K562 (cell line): ENCODE measurements at regions not wholly inside any gene's neighbourhood (a gene's known extent, or its start where the extent isn't known, plus 50 kb on each side); places are given as distances from the start of the nearest gene placed in this dataset.

Source experiments
- ATAC-seq: fragments of 200-7000 bp; cut with Tn5 transposase; 3 replicates; pipeline ENCODE4 v1.9.1; 2020; ENCODE audit warnings: moderate library complexity
- BruUV-seq: library from RNA; stranded (reverse); fragments of 400-500 nt; replicated peaks from 2 replicates; lab custom pipeline; 2021; lab: Mats Ljungman, UMichigan
- CTCF ChIA-PET: fragments of 300-600 bp; formaldehyde crosslinking; extraction: SDS; loops from one replicate; lab custom pipeline; 2021; ENCODE audit warnings: low intra/inter-chr PET ratio; lab: Yijun Ruan, JAX
- POLR2A ChIA-PET: fragments of 300-600, 350-650 bp; sonication (Branson Sonifier 250); formaldehyde crosslinking; extraction: SDS; loops from one replicate; lab custom pipeline; 2021; ENCODE audit warnings: antibody characterized with exemption, inconsistent platforms; lab: Yijun Ruan, JAX
- DNase-seq, 4 experiments: peaks; one replicate each; pipeline versions ENCODE4 v3.0.0 to v3.0.0-alpha.2; 2011 to 2018; ENCODE audit warnings: low spot score in 3 of 4, mixed read lengths in 3 of 4; ENCODE audit errors: extremely low read depth in 1 of 4
- FAIRE-seq: peaks from 2 replicates; lab custom pipeline; 2011; peaks lifted over from hg19 to GRCh38; lab: Jason Lieb, UNC
- H2AFZ ChIP-seq: 2 replicates; pipeline ENCODE4 v1.6.0; 2011; ENCODE audit warnings: low read depth, low read length, control low read depth, inconsistent platforms
- H3K27ac ChIP-seq: fragments of 200-600 bp; 3 replicates; pipeline ENCODE4 v1.8.0; 2011; ENCODE audit warnings: low read depth, mild to moderate bottlenecking, control low read depth, inconsistent platforms, low read length, moderate library complexity, mixed read lengths; ENCODE audit errors: extremely low read depth
- H3K27me3 ChIP-seq, 2 experiments: fragments of 300-600 bp in 1 of 2; 2 replicates in 1 of 2; 3 replicates in 1 of 2; pipeline versions ENCODE4 v1.6.0 to v1.8.0; 2011; ENCODE audit warnings: inconsistent platforms in 2 of 2, low read length in 2 of 2, mild to moderate bottlenecking in 1 of 2, mixed read lengths in 1 of 2, moderate library complexity in 1 of 2; ENCODE audit not compliant: control insufficient read depth in 2 of 2, insufficient read depth in 2 of 2
- H3K36me3 ChIP-seq: fragments of 300-600 bp; 3 replicates; pipeline ENCODE4 v1.8.0; 2011; ENCODE audit warnings: mild to moderate bottlenecking, low read length, inconsistent platforms; ENCODE audit not compliant: control insufficient read depth, insufficient read depth
- H3K4me1 ChIP-seq, 2 experiments: fragments of 200-600 bp in 1 of 2; replicated peaks in 1 of 2; 2 replicates in 1 of 2; 3 replicates in 1 of 2; pipeline versions ENCODE4 v1.5.1 to v1.8.0; 2011; ENCODE audit warnings: inconsistent platforms in 2 of 2, low read length in 2 of 2, mild to moderate bottlenecking in 1 of 2, mixed read lengths in 1 of 2, moderate library complexity in 1 of 2; ENCODE audit not compliant: control insufficient read depth in 2 of 2, insufficient read depth in 2 of 2
- H3K4me2 ChIP-seq: 2 replicates; pipeline ENCODE4 v1.6.1; 2011; ENCODE audit warnings: low read length, control low read depth, inconsistent platforms, mixed read lengths; ENCODE audit not compliant: insufficient read depth
- H3K4me3 ChIP-seq: fragments of 200-600 bp; sonication (generic), shearing (Covaris generic); 2 replicates; pipeline ENCODE4 v1.5.1; 2016; ENCODE audit warnings: control low read depth, inconsistent platforms
- H3K79me2 ChIP-seq: fragments of 200-600 bp; 3 replicates; pipeline ENCODE4 v1.8.0; 2011; ENCODE audit warnings: low read length, inconsistent platforms; ENCODE audit not compliant: control insufficient read depth, insufficient read depth
- H3K9ac ChIP-seq, 2 experiments: 2 replicates each; pipeline versions ENCODE4 v1.6.0 to v1.6.1; 2011; ENCODE audit warnings: low read depth in 2 of 2, low read length in 2 of 2, control low read depth in 1 of 2, inconsistent platforms in 1 of 2, mild to moderate bottlenecking in 1 of 2, mixed read lengths in 1 of 2; ENCODE audit not compliant: insufficient read depth in 1 of 2
- H3K9me1 ChIP-seq: one replicate; pipeline ENCODE4 v1.6.0; 2011; ENCODE audit warnings: inconsistent platforms, mild to moderate bottlenecking, low read length, moderate library complexity; ENCODE audit not compliant: control insufficient read depth, insufficient read depth
- H3K9me3 ChIP-seq: replicated peaks from 2 replicates; pipeline ENCODE4 v1.5.1; 2011; ENCODE audit warnings: low read depth, low read length, inconsistent platforms; ENCODE audit not compliant: control insufficient read depth, insufficient read depth
- H4K20me1 ChIP-seq: replicated peaks from 2 replicates; pipeline ENCODE4 v1.6.1; 2011; ENCODE audit warnings: low read length, inconsistent platforms, mixed read lengths; ENCODE audit not compliant: control insufficient read depth, insufficient read depth
- ATF4 ChIP-seq: fragments of 450-650 bp; formaldehyde crosslinking; IDR thresholded peaks from 2 replicates; pipeline ENCODE4 v1.4.0; 2022; ENCODE audit warnings: mild to moderate bottlenecking, moderate library complexity
- BRD9 ChIP-seq: fragments of 450-650 bp; IDR thresholded peaks from 2 replicates; pipeline ENCODE4 v1.6.1; 2018; ENCODE audit warnings: low read depth; ENCODE audit not compliant: partially characterized antibody
- NFE2 ChIP-seq: IDR thresholded peaks from 2 replicates; pipeline ENCODE4 v1.6.1; 2014; ENCODE audit warnings: antibody characterized with exemption, low read depth
- NRF1 ChIP-seq, 2 experiments: fragments of 450-650 bp; IDR thresholded peaks in 1 of 2; conservative IDR thresholded peaks in 1 of 2; 2 replicates each; pipeline ENCODE4 v1.6.1; 2014; ENCODE audit warnings: mild to moderate bottlenecking in 2 of 2
- TEAD4 ChIP-seq, 2 experiments: sonication (generic) in 1 of 2; formaldehyde crosslinking in 1 of 2; IDR thresholded peaks; 2 replicates each; pipeline versions ENCODE4 v1.6.1 to v1.8.0; 2012 to 2022; ENCODE audit warnings: borderline replicate concordance in 1 of 2, inconsistent platforms in 1 of 2, low read length in 1 of 2, mild to moderate bottlenecking in 1 of 2, missing genetic modification reagents in 1 of 2
- THRA ChIP-seq: fragments of 450-650 bp; IDR thresholded peaks from 2 replicates; pipeline ENCODE4 v1.6.1; 2017; ENCODE audit warnings: mild to moderate bottlenecking, moderate library complexity
- THRB ChIP-seq: fragments of 450-650 bp; formaldehyde crosslinking; conservative IDR thresholded peaks from 2 replicates; pipeline ENCODE4 v1.4.0; 2022; ENCODE audit warnings: mild to moderate bottlenecking, missing genetic modification characterization
- ZKSCAN1 ChIP-seq: fragments of 150-350 bp; IDR thresholded peaks from 2 replicates; pipeline ENCODE4 v1.6.1; 2016; ENCODE audit warnings: low read depth, low read length
- ZNF318 ChIP-seq, 2 experiments: fragments of 450-650 bp; IDR thresholded peaks; 2 replicates each; pipeline ENCODE4 v1.6.1; 2016; ENCODE audit warnings: mild to moderate bottlenecking in 2 of 2, borderline replicate concordance in 1 of 2, low read depth in 1 of 2, moderate library complexity in 1 of 2
- WGBS: fragments of 100-300 bp; shearing (Covaris generic); methylation state at CpG from one replicate; pipeline ENCODE4 v1.1.6; 2016; ENCODE audit warnings: low coverage, mixed read lengths; ENCODE audit not compliant: insufficient coverage; ENCODE audit errors: missing lambda C conversion rate; 5-methylcytosine and 5-hydroxymethylcytosine counted together
- in situ Hi-C: fragments of 300-500 bp; cut with MboI; formaldehyde crosslinking; loops from 4 replicates; pipeline ENCODE4 v1.15.0; 2018; ENCODE audit warnings: inconsistent platforms, mixed read lengths
- intact Hi-C: fragments of 100-400 bp; cut with micrococcal nuclease; formaldehyde crosslinking; loops from 2 replicates; pipeline ENCODE4 v1.14.2; 2022

- TF ChIP-seq THRB (CRISPR knock-in tag), result no peak
- TF ChIP-seq, all 486 proteins: peak for 0
These were observed 1586.9 kb downstream of the TECRL start (continued) for GRCh38 chr4:62822306-62822705.

GRCh38 chr4:62816566-62816965, 1592.7 kb downstream of the TECRL start:
- Histone ChIP-seq H2AFZ (no peak overlapping the region), H3K4me1 (no peaks in the 10 kb centered on the region), H3K36me3 (no peaks in the 10 kb centered on the region), H3K9ac (no peak overlapping the region), H3K27ac (no peak overlapping the region), H3K27me3 (no peaks in the 10 kb centered on the region), H3K9me3 (no peaks in the 10 kb centered on the region), H4K20me1 (no peaks in the 10 kb centered on the region), H3K9me1 (no peaks in the 10 kb centered on the region), H3K4me2 (no peak overlapping the region), H3K4me3 (no peak overlapping the region), H3K79me2 (no peaks in the 10 kb centered on the region)
- ATAC-seq, result no peak
- no peak for DNase-seq
- POLR2A ChIA-PET, result no interaction called here
- WGBS, result 3% methylated on average over 23 of the region's 25 CpGs
- intact Hi-C loops, result no loop called here
- BruUV-seq, result no TSS peak
- in situ Hi-C loops, result no loop called here
- CTCF ChIA-PET, result no interaction called here
- FAIRE-seq, result no peak
- TF ChIP-seq ZNF318 (IDR thresholded peaks at IDR 0.05; ENCODE audit: borderline replicate concordance in 1 of 2, low read depth in 1 of 2), result no peak
- no peak for TF ChIP-seq THRA
- no peak for TF ChIP-seq NFE2
- TF ChIP-seq NRF1 (conservative IDR thresholded peaks at IDR 0.05 in 1 of 2, IDR thresholded peaks at IDR 0.05 in 1 of 2), result no peak
- no peak for TF ChIP-seq BRD9
- TF ChIP-seq TEAD4 (IDR thresholded peaks at IDR 0.05; ENCODE audit: low read length), result no peak
- no peak for TF ChIP-seq TEAD4 (CRISPR knock-in tag; IDR thresholded peaks at IDR 0.05; ENCODE audit: borderline replicate concordance)
- TF ChIP-seq ZKSCAN1, result no peak
- TF ChIP-seq ATF4 (CRISPR knock-in tag), result no peak
